ENCODE measurements at regions not wholly inside any gene's neighbourhood (a gene's known extent, or its start where the extent isn't known, plus 50 kb on each side); places are given as distances from the start of the nearest gene placed in this dataset.

DNA sequence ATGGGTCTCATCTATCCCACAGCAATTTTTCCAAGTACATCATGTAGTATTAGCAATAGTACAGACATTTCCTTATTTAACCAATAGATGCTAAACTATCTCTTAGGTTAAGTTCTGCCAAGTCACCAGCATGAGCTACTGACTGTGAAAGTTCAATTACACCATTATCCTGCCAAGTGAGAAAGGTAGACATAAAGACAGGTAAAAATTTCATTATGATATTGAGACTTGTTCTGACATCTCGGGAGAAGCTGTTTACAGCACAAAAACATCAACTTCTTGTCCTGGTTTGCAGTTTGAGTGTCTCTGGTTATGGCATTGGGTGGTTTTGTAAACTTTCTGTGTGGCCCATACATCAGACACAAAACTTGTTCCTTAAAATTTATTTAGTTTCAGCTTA lies 622.4 kb upstream of the PCDH10 start:
- no peaks in the 10 kb centered on the region for H3K36me3 Mint-ChIP-seq (ENCODE audit: unreplicated experiment)
- no peak for DNase-seq (ENCODE audit: extremely low spot score, unreplicated experiment)
- no peak overlapping the region for H3K4me3 Mint-ChIP-seq (ENCODE audit: unreplicated experiment)
- H3K27ac Mint-ChIP-seq (ENCODE audit: unreplicated experiment) = no peak overlapping the region
- no peaks in the 10 kb centered on the region for H3K9me3 Mint-ChIP-seq (ENCODE audit: unreplicated experiment)
- TF ChIP-seq, protein P1, sequence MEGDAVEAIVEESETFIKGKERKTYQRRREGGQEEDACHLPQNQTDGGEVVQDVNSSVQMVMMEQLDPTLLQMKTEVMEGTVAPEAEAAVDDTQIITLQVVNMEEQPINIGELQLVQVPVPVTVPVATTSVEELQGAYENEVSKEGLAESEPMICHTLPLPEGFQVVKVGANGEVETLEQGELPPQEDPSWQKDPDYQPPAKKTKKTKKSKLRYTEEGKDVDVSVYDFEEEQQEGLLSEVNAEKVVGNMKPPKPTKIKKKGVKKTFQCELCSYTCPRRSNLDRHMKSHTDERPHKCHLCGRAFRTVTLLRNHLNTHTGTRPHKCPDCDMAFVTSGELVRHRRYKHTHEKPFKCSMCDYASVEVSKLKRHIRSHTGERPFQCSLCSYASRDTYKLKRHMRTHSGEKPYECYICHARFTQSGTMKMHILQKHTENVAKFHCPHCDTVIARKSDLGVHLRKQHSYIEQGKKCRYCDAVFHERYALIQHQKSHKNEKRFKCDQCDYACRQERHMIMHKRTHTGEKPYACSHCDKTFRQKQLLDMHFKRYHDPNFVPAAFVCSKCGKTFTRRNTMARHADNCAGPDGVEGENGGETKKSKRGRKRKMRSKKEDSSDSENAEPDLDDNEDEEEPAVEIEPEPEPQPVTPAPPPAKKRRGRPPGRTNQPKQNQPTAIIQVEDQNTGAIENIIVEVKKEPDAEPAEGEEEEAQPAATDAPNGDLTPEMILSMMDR (IDR thresholded peaks at IDR 0.05) = no peak
- H3K4me1 Mint-ChIP-seq (ENCODE audit: unreplicated experiment) = no peaks in the 10 kb centered on the region
- H3K27me3 Mint-ChIP-seq (ENCODE audit: unreplicated experiment) = no peaks in the 10 kb centered on the region

DNA sequence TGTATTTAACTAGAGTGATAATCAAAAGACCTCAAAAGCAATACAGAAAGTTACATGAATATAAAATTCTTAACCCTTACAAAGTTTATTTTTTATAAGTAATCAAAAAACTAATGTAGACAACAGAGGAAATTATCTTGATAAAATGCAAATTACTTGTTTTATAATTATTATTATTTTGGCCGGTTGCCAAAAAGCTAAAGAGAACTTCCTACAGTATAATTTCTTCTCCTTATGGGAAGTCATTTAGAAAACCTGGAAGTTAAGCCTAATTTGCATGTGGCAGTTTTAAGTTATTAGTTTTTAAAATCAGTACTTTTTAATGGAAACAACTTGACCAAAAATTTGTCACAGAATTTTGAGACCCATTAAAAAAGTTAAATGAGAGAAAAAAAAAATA lies 621.3 kb upstream of the PCDH10 start:
- no peaks in the 10 kb centered on the region for H3K27me3 Mint-ChIP-seq (ENCODE audit: unreplicated experiment)
- TF ChIP-seq, protein P1 (IDR thresholded peaks at IDR 0.05) = no peak

DNA sequence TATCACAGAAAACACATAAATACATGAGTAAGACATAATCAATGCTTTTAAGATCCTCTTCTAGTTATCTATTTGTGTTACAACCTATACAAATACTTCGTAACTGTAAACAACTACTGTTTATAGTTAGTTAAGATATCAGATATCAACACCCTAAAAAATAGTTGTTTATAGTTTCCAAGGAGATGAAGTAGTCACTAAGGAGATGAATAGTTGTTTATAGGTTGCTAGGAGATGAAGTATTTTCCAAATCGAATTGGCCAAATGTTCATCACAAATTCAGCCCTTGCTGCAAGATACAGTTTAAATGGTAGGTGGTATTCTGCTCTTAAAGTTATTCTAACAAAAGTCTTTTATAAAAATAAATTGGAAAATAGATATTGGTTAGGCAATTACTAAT lies 618.2 kb upstream of the PCDH10 start:
- Mint-ChIP-seq H3K4me3 (ENCODE audit: unreplicated experiment) (no peak overlapping the region), H3K36me3 (ENCODE audit: unreplicated experiment) (no peaks in the 10 kb centered on the region), H3K27me3 (ENCODE audit: unreplicated experiment) (no peaks in the 10 kb centered on the region), H3K9me3 (ENCODE audit: unreplicated experiment) (no peaks in the 10 kb centered on the region), H3K27ac (ENCODE audit: unreplicated experiment) (no peak overlapping the region), H3K4me1 (ENCODE audit: unreplicated experiment) (no peaks in the 10 kb centered on the region)
- TF ChIP-seq, protein P1 (IDR thresholded peaks at IDR 0.05) = no peak
- no peak for DNase-seq (ENCODE audit: extremely low spot score, unreplicated experiment)

More for the DNA sequence above, 621.3 kb upstream of the PCDH10 start:
- no peaks in the 10 kb centered on the region for H3K36me3 Mint-ChIP-seq (ENCODE audit: unreplicated experiment)
- no peak overlapping the region for H3K27ac Mint-ChIP-seq (ENCODE audit: unreplicated experiment)
- H3K9me3 Mint-ChIP-seq (ENCODE audit: unreplicated experiment) = no peaks in the 10 kb centered on the region
- no peak overlapping the region for H3K4me3 Mint-ChIP-seq (ENCODE audit: unreplicated experiment)
- no peaks in the 10 kb centered on the region for H3K4me1 Mint-ChIP-seq (ENCODE audit: unreplicated experiment)
- no peak for DNase-seq (ENCODE audit: extremely low spot score, unreplicated experiment)

DNA sequence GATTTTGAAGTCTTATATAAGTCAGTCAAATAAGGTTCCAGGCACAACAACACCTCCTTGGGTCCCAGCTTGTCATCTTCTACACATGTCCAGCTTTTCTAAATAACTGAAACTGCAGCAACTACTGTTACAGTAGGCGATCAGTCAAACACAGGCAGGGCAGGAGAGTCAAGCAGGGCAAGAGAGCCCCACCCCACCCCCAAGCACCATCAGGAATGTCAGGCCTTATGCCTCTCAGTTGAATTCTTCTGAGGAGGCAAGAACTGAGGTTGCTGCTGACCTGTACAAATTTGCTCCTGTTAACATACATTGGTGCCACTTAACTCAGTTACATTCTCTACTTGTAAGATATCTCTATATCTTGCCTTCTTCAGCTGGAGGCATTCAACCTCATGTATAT lies 608.8 kb upstream of the PCDH10 start:
- no peaks in the 10 kb centered on the region for H3K36me3 Mint-ChIP-seq (ENCODE audit: unreplicated experiment)
- TF ChIP-seq, protein P1 (IDR thresholded peaks at IDR 0.05) = no peak
- no peaks in the 10 kb centered on the region for H3K4me1 Mint-ChIP-seq (ENCODE audit: unreplicated experiment)
- H3K9me3 Mint-ChIP-seq (ENCODE audit: unreplicated experiment) = peaks cover 7% of the 10 kb centered on the region
- H3K27ac Mint-ChIP-seq (ENCODE audit: unreplicated experiment) = no peak overlapping the region
- no peak overlapping the region for H3K4me3 Mint-ChIP-seq (ENCODE audit: unreplicated experiment)
- no peak for DNase-seq (ENCODE audit: extremely low spot score, unreplicated experiment)
- peaks cover 2% of the 10 kb centered on the region for H3K27me3 Mint-ChIP-seq (ENCODE audit: unreplicated experiment)

DNA sequence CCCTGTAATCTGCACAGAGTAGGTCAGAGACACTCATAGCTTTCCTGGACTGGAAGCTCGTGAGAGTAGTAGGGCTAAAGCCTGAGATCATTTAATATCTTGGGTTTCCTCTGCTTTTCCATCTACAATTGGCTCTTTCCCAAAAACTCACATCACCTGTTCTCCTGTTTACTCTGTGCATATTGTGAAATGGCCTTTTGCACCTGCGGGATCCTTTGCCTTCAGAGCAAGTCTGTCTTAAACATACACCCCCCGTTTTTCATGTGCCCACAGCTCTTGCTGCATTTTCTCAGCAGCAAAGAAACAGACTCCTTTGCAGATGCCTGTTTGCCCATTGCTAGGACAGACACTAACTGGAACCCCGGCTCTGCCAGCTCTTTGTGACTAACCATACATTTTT lies 608.3 kb upstream of the PCDH10 start:
- TF ChIP-seq, protein P1 (IDR thresholded peaks at IDR 0.05) = no peak
- H3K4me3 Mint-ChIP-seq (ENCODE audit: unreplicated experiment) = no peak overlapping the region
- H3K4me1 Mint-ChIP-seq (ENCODE audit: unreplicated experiment) = no peaks in the 10 kb centered on the region
- H3K36me3 Mint-ChIP-seq (ENCODE audit: unreplicated experiment) = no peaks in the 10 kb centered on the region
- DNase-seq (ENCODE audit: extremely low spot score, unreplicated experiment) = no peak
- peaks cover 7% of the 10 kb centered on the region for H3K9me3 Mint-ChIP-seq (ENCODE audit: unreplicated experiment)
- H3K27me3 Mint-ChIP-seq (ENCODE audit: unreplicated experiment) = peaks cover 2% of the 10 kb centered on the region
- no peak overlapping the region for H3K27ac Mint-ChIP-seq (ENCODE audit: unreplicated experiment)

All from osteocyte (in vitro differentiated cells).